HUES48 (cell line): ENCODE measurements at regions not wholly inside any gene's neighbourhood (a gene's known extent, or its start where the extent isn't known, plus 50 kb on each side); places are given as distances from the start of the nearest gene placed in this dataset.
"Not testable (repeated sequence)": the region's sequence is repeated elsewhere in the genome, so short reads cannot be mapped to it uniquely, and the experiment has no call there.

Source experiments
- H3K27ac ChIP-seq: one replicate; pipeline ENCODE4 v1.7.0; 2013; ENCODE audit warnings: low read depth, low read length, inconsistent platforms
- H3K27me3 ChIP-seq: 2 replicates; pipeline ENCODE4 v1.6.1; 2013; ENCODE audit warnings: mild to moderate bottlenecking, low read length; ENCODE audit not compliant: control insufficient read depth, insufficient read depth
- H3K36me3 ChIP-seq: 2 replicates; pipeline ENCODE4 v1.6.1; 2013; ENCODE audit warnings: low read length; ENCODE audit not compliant: control insufficient read depth, insufficient read depth
- H3K4me1 ChIP-seq: 2 replicates; pipeline ENCODE4 v1.6.1; 2013; ENCODE audit warnings: mild to moderate bottlenecking, low read length; ENCODE audit not compliant: control insufficient read depth, insufficient read depth
- H3K4me3 ChIP-seq: 2 replicates; pipeline ENCODE4 v1.5.1; 2013; ENCODE audit warnings: mild to moderate bottlenecking, low read depth, low read length
- H3K9ac ChIP-seq: 2 replicates; pipeline ENCODE4 v1.6.1; 2013; ENCODE audit warnings: mild to moderate bottlenecking, low read depth, low read length, moderate library complexity
- H3K9me3 ChIP-seq: 2 replicates; pipeline ENCODE4 v1.6.1; 2013; ENCODE audit warnings: low read length; ENCODE audit not compliant: control insufficient read depth, insufficient read depth

GRCh38 chr10:33772370-33773252 lies 438.1 kb upstream of the NRP1 start:
- H3K9ac ChIP-seq: peak overlapping the region; percentile 36
- H3K27me3 ChIP-seq: no peaks in the 10 kb centered on the region
- H3K4me3 ChIP-seq: no peak overlapping the region

DNA sequence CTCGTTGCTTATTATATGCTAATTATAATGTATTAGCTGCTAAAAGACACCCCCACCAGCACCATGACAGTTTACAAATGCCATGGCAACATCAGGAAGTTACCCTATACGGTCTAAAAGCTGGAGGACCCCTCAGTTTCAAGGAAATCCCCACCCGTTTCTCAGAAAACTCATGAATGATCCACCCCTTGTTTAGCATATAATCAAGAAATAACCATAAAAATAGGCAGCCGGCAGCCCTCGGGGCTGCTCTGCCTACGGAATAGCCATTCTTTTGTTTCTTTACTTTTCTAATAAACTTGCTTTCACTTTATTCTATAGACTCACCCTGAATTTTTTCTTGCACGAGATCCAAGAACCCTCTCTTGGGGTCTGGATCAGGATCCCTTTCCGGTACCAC lies 437.4 kb upstream of the NRP1 start:
- peaks cover 32% of the 10 kb centered on the region for H3K4me1 ChIP-seq
- not testable (repeated sequence) for H3K27me3 ChIP-seq, H3K4me3 ChIP-seq, H3K36me3 ChIP-seq, H3K9ac ChIP-seq, H3K9me3 ChIP-seq
- peak overlapping the region; percentile 70 for H3K27ac ChIP-seq

More at GRCh38 chr10:33772370-33773252, 438.1 kb upstream of the NRP1 start:
- H3K4me1 ChIP-seq: peaks cover 32% of the 10 kb centered on the region
- no peaks in the 10 kb centered on the region for H3K36me3 ChIP-seq
- H3K27ac ChIP-seq: peak overlapping the region; percentile 94
- no peaks in the 10 kb centered on the region for H3K9me3 ChIP-seq

DNA sequence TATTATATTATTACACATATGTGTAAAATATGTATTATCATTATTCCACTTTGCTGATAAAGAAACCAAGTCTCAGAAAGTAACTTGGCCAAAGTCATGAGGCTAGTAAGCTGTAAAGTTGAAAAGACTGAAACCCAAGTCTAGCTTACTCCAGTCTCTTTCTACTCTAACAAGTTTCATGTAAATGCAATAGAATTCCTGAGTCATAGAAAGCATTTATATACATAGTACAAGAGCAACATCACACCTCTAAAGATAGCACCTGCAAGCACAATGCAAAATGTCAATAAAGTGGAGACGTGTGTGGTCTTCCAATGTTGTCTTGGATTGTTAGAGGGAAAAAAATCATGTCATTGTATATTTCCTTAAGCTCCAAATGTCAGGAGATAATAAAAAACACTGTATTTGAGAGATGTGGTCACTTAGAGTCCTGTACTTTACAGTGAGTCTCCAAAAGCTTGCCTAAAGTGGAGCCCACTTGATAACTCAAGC lies 430.3 kb upstream of the NRP1 start:
- Histone ChIP-seq H3K9me3 (peaks cover 9% of the 10 kb centered on the region; the same call in 1 of the 2 replicates), H3K27me3 (no peaks in the 10 kb centered on the region), H3K27ac (no peak overlapping the region), H3K36me3 (no peaks in the 10 kb centered on the region), H3K4me3 (no peak overlapping the region), H3K9ac (no peak overlapping the region), H3K4me1 (no peaks in the 10 kb centered on the region)

DNA sequence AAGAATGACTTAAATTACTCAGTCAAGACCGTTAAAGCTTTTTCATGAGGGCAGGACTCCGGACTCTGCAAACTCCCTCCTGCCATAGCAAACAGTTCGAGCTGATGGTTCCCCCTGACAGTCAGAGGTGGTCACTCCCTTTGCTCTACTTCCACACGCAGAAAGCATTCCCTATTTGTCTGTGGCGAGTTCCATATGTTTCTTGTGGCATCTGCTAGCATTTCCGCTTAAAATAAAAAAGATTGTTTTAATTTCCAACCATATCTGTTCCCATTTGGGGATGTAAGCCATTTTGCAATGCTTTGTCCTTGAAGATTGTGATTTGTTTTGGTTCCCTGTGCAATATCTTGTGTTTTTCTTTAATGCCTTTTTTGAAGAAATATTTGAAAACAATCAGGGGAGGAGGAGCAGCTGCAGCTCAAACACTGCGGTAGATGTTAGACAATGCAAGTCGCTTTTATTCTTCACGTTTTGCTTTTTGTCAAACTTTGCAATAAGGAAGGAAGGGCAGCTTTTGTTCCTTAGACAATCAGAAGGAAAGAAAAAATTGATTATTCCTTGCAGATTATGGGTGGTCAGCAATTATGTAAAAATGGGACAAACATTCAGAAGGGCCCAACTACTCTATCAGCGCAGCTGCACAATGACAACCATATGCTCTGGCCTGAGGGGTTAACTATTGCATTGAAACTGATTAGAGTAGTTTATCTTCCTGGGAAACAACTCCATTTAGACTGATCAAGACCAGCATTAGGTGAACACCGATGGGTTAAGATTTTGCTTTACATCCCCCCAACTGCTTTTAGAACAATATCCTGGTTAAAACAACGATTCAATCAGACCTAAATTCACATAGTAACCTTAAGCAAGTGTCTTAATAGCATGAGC lies 425.8 kb upstream of the NRP1 start:
- Histone ChIP-seq H3K9me3 (peaks cover 9% of the 10 kb centered on the region; the same call in 1 of the 2 replicates), H3K27ac (no peak overlapping the region), H3K4me3 (no peak overlapping the region), H3K4me1 (no peaks in the 10 kb centered on the region), H3K9ac (no peak overlapping the region), H3K27me3 (no peaks in the 10 kb centered on the region), H3K36me3 (no peaks in the 10 kb centered on the region)

DNA sequence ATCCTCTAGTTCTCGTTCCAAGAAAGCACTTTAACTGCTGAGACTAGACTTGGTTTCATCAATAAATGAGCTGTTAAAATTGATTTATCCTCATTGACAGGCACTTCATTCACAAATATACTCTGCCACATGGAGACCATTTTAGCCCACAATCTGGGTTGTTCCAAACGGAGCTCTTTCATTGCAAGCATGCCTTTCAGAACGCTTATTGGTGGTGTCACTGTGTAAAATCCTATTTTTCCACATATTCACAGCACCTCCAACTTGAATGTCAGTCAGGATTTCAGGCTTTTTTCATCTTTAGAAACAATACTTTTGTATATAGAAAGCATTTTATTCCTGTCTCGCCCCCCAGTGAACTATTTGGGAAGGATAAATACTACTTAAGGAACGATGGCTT lies 424.7 kb upstream of the NRP1 start:
- H3K36me3 ChIP-seq: no peaks in the 10 kb centered on the region
- no peak overlapping the region for H3K9ac ChIP-seq
- H3K27me3 ChIP-seq: no peaks in the 10 kb centered on the region
- no peak overlapping the region for H3K27ac ChIP-seq
- H3K4me3 ChIP-seq: no peak overlapping the region
- peaks cover 9% of the 10 kb centered on the region; the same call in 1 of the 2 replicates for H3K9me3 ChIP-seq
- no peaks in the 10 kb centered on the region for H3K4me1 ChIP-seq

GRCh38 chr10:33758299-33758698 lies 423.8 kb upstream of the NRP1 start:
- H3K9ac ChIP-seq: no peak overlapping the region
- peaks cover 9% of the 10 kb centered on the region; the same call in 1 of the 2 replicates for H3K9me3 ChIP-seq
- H3K4me3 ChIP-seq: no peak overlapping the region
- no peaks in the 10 kb centered on the region for H3K36me3 ChIP-seq
- no peak overlapping the region for H3K27ac ChIP-seq
- H3K4me1 ChIP-seq: no peaks in the 10 kb centered on the region
- H3K27me3 ChIP-seq: no peaks in the 10 kb centered on the region

GRCh38 chr10:33754052-33754451 lies 419.6 kb upstream of the NRP1 start:
- Histone ChIP-seq H3K36me3 (no peaks in the 10 kb centered on the region), H3K27ac (no peak overlapping the region), H3K4me3 (no peak overlapping the region), H3K9me3 (no peaks in the 10 kb centered on the region), H3K4me1 (no peaks in the 10 kb centered on the region), H3K9ac (no peak overlapping the region), H3K27me3 (no peaks in the 10 kb centered on the region)

- no peaks in the 10 kb centered on the region for H3K36me3 ChIP-seq
- no peak overlapping the region for H3K4me3 ChIP-seq
- no peaks in the 10 kb centered on the region for H3K4me1 ChIP-seq
- H3K9ac ChIP-seq: no peak overlapping the region
- H3K27ac ChIP-seq: no peak overlapping the region
- H3K27me3 ChIP-seq: no peaks in the 10 kb centered on the region
- H3K9me3 ChIP-seq: no peaks in the 10 kb centered on the region
Observed at GRCh38 chr10:33753389-33753788, 418.9 kb upstream of the NRP1 start.

DNA sequence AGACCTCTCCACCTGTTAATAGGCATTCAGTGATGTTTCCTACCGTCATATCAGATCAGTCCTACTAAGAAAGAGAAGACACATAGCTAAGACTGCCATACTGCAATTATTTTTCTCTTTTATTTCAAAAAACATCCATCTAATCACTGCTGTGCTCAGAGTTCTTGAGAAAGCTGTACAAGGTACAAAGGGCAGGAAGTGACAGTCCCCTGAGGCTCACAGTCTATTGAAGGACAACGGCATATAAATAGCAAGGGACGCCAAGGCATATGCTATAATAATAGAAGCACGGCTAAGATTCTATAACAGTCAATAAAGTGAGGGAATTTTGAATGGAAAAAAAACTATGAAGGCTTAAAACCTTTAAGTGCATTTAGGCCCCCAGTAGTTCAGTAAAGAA lies 415.3 kb upstream of the NRP1 start:
- Histone ChIP-seq H3K9me3 (no peaks in the 10 kb centered on the region), H3K36me3 (no peaks in the 10 kb centered on the region), H3K27me3 (no peaks in the 10 kb centered on the region), H3K9ac (no peak overlapping the region), H3K27ac (no peak overlapping the region), H3K4me3 (no peak overlapping the region), H3K4me1 (no peaks in the 10 kb centered on the region)

- no peak overlapping the region for H3K4me3 ChIP-seq
- no peak overlapping the region for H3K9ac ChIP-seq
- no peaks in the 10 kb centered on the region for H3K36me3 ChIP-seq
- no peaks in the 10 kb centered on the region for H3K27me3 ChIP-seq
- no peaks in the 10 kb centered on the region for H3K4me1 ChIP-seq
- no peak overlapping the region for H3K27ac ChIP-seq
- no peaks in the 10 kb centered on the region for H3K9me3 ChIP-seq
Observed at GRCh38 chr10:33749067-33749735, 414.7 kb upstream of the NRP1 start.
